IMR-90 (cell line): ENCODE measurements at regions not wholly inside any gene's neighbourhood (a gene's known extent, or its start where the extent isn't known, plus 50 kb on each side); places are given as distances from the start of the nearest gene placed in this dataset.

Experiments used
- ATAC-seq: fragments of 200-7000 bp; cut with Tn5 transposase; 2 replicates; pipeline ENCODE4 v1.9.1; 2020; ENCODE audit warnings: low read depth, mild to moderate bottlenecking, moderate library complexity
- BruUV-seq: library from RNA; stranded (reverse); fragments of 400-500 nt; replicated peaks from 2 replicates; lab custom pipeline; 2021; lab: Mats Ljungman, UMichigan
- CTCF ChIA-PET: fragments of 300-600 bp; formaldehyde crosslinking; extraction: SDS; loops from one replicate; lab custom pipeline; 2021; ENCODE audit warnings: antibody characterized with exemption; lab: Yijun Ruan, JAX
- POLR2A ChIA-PET: fragments of 300-600 bp; sonication (Branson Sonifier 250); formaldehyde crosslinking; loops from one replicate; lab custom pipeline; 2022; ENCODE audit warnings: antibody characterized with exemption; ENCODE audit not compliant: unreplicated experiment; lab: Charles Lee
- DNase-seq: peaks from one replicate; pipeline ENCODE4 v3.0.0; 2013
- H2AFZ ChIP-seq: replicated peaks from 2 replicates; pipeline ENCODE3; 2013; ENCODE audit warnings: low read length, mild to moderate bottlenecking; ENCODE audit not compliant: poor library complexity
- H2AK5ac ChIP-seq: 2 replicates; pipeline ENCODE4 v1.6.1; 2013; ENCODE audit warnings: low read depth, low read length, inconsistent platforms
- H2AK9ac ChIP-seq: replicated peaks from 2 replicates; pipeline ENCODE3; 2013; ENCODE audit warnings: mild to moderate bottlenecking, low read depth, low read length, moderate library complexity; ENCODE audit not compliant: poor library complexity
- H2BK120ac ChIP-seq: 2 replicates; pipeline ENCODE4 v1.6.1; 2013; ENCODE audit warnings: low read depth, low read length, inconsistent platforms
- H2BK15ac ChIP-seq: 3 replicates; pipeline ENCODE4 v1.6.1; 2013; ENCODE audit warnings: low read depth, low read length, inconsistent platforms
- H2BK20ac ChIP-seq: 2 replicates; pipeline ENCODE4 v1.6.1; 2013; ENCODE audit warnings: low read depth, mild to moderate bottlenecking, inconsistent platforms, low read length, moderate library complexity
- H2BK5ac ChIP-seq: 2 replicates; pipeline ENCODE4 v1.6.1; 2013; ENCODE audit warnings: mild to moderate bottlenecking, low read depth, low read length, inconsistent platforms; ENCODE audit not compliant: poor library complexity, severe bottlenecking
- H3K14ac ChIP-seq: replicated peaks from 2 replicates; pipeline ENCODE4 v1.6.1; 2013; ENCODE audit warnings: low read depth, low read length, inconsistent platforms
- H3K18ac ChIP-seq: 2 replicates; pipeline ENCODE4 v1.6.1; 2013; ENCODE audit warnings: low read depth, low read length, control low read depth
- H3K23ac ChIP-seq: 2 replicates; pipeline ENCODE4 v1.6.1; 2013; ENCODE audit warnings: low read depth, low read length, inconsistent platforms
- H3K27ac ChIP-seq: 2 replicates; pipeline ENCODE4 v1.5.1; 2013; ENCODE audit warnings: mild to moderate bottlenecking, control low read depth, low read length; ENCODE audit not compliant: insufficient read depth
- H3K27me3 ChIP-seq: 2 replicates; pipeline ENCODE4 v1.6.1; 2013; ENCODE audit warnings: low read length; ENCODE audit not compliant: control insufficient read depth, insufficient read depth
- H3K36me3 ChIP-seq: 2 replicates; pipeline ENCODE4 v1.6.1; 2013; ENCODE audit warnings: low read length, mixed read lengths; ENCODE audit not compliant: control insufficient read depth, insufficient read depth
- H3K4ac ChIP-seq: 2 replicates; pipeline ENCODE4 v1.6.1; 2013; ENCODE audit warnings: low read depth, low read length, inconsistent platforms
- H3K4me1 ChIP-seq: 2 replicates; pipeline ENCODE4 v1.6.1; 2013; ENCODE audit warnings: low read length, mixed read lengths; ENCODE audit not compliant: control insufficient read depth, insufficient read depth
- H3K4me2 ChIP-seq: 2 replicates; pipeline ENCODE4 v1.6.1; 2013; ENCODE audit warnings: low read depth, mild to moderate bottlenecking, control low read depth, low read length, moderate library complexity
- H3K4me3 ChIP-seq: 2 replicates; pipeline ENCODE4 v1.5.1; 2013; ENCODE audit warnings: low read depth, mild to moderate bottlenecking, control low read depth, low read length, moderate library complexity; ENCODE audit not compliant: insufficient read depth
- H3K56ac ChIP-seq: 2 replicates; pipeline ENCODE4 v1.6.1; 2013; ENCODE audit warnings: low read length, inconsistent platforms; ENCODE audit not compliant: insufficient read depth; ENCODE audit errors: extremely low read depth
- H3K79me1 ChIP-seq, 2 experiments: 2 replicates each; pipeline ENCODE4 v1.6.1; 2013; ENCODE audit warnings: low read length in 2 of 2, inconsistent platforms in 1 of 2, low read depth in 1 of 2
- H3K9ac ChIP-seq: 2 replicates; pipeline ENCODE4 v1.6.1; 2013; ENCODE audit warnings: low read depth, low read length, control low read depth
- H3K9me1 ChIP-seq: 2 replicates; pipeline ENCODE4 v1.6.1; 2013; ENCODE audit warnings: low read length, inconsistent platforms; ENCODE audit not compliant: insufficient read depth
- H3K9me3 ChIP-seq: 2 replicates; pipeline ENCODE4 v1.6.1; 2013; ENCODE audit warnings: low read length; ENCODE audit not compliant: control insufficient read depth, insufficient read depth
- H4K20me1 ChIP-seq: 2 replicates; pipeline ENCODE4 v1.6.1; 2013; ENCODE audit warnings: low read length, inconsistent platforms; ENCODE audit not compliant: insufficient read depth
- H4K5ac ChIP-seq: 2 replicates; pipeline ENCODE4 v1.6.1; 2013; ENCODE audit warnings: mild to moderate bottlenecking, low read depth, low read length, control low read depth
- H4K8ac ChIP-seq, 2 experiments: 2 replicates each; pipeline ENCODE4 v1.6.1; 2013; ENCODE audit warnings: low read depth in 2 of 2, low read length in 2 of 2, control low read depth in 1 of 2, inconsistent platforms in 1 of 2
- H4K91ac ChIP-seq: 2 replicates; pipeline ENCODE4 v1.6.1; 2013; ENCODE audit warnings: low read depth, low read length, inconsistent platforms; ENCODE audit not compliant: insufficient read depth
- CEBPB ChIP-seq: IDR thresholded peaks from 2 replicates; pipeline ENCODE4 v1.6.1; 2012; ENCODE audit warnings: low read depth, low read length, improper control_type of control experiment
- CHD1 ChIP-seq: IDR thresholded peaks from 2 replicates; pipeline ENCODE4 v1.6.1; 2012; ENCODE audit warnings: low read depth, low read length, improper control_type of control experiment
- CTCF ChIP-seq: conservative IDR thresholded peaks from 2 replicates; pipeline ENCODE4 v1.5.1; 2012; ENCODE audit warnings: mild to moderate bottlenecking, low read depth, low read length, improper control_type of control experiment
- ELK1 ChIP-seq: fragments of 150-350 bp; IDR thresholded peaks from 2 replicates; pipeline ENCODE4 v1.6.1; 2016; ENCODE audit warnings: low read depth, mild to moderate bottlenecking, low read length, moderate library complexity, borderline replicate concordance
- MAFK ChIP-seq: IDR thresholded peaks from 2 replicates; pipeline ENCODE4 v1.6.1; 2012; ENCODE audit warnings: low read depth, low read length, improper control_type of control experiment
- NFE2L2 ChIP-seq: fragments of 150-350 bp; IDR thresholded peaks from 2 replicates; pipeline ENCODE4 v1.6.1; 2016; ENCODE audit warnings: low read depth, mild to moderate bottlenecking, low read length
- POLR2A ChIP-seq: IDR thresholded peaks from 2 replicates; pipeline ENCODE4 v1.6.1; 2012; ENCODE audit warnings: mild to moderate bottlenecking, low read depth, low read length
- RAD21 ChIP-seq: IDR thresholded peaks from 2 replicates; pipeline ENCODE4 v1.6.1; 2012; ENCODE audit warnings: low read length, improper control_type of control experiment
- RCOR1 ChIP-seq: IDR thresholded peaks from 2 replicates; pipeline ENCODE4 v1.6.1; 2012; ENCODE audit warnings: mild to moderate bottlenecking, low read length, improper control_type of control experiment; ENCODE audit not compliant: insufficient replicate concordance
- RFX5 ChIP-seq: IDR thresholded peaks from 2 replicates; pipeline ENCODE4 v1.8.0; 2012; ENCODE audit warnings: low read depth, mild to moderate bottlenecking, low read length, moderate library complexity
- SMC3 ChIP-seq: fragments of 150-350 bp; IDR thresholded peaks from 2 replicates; pipeline ENCODE4 v1.6.1; 2016; ENCODE audit warnings: low read depth, mild to moderate bottlenecking, antibody characterized with exemption, low read length, moderate library complexity
- USF2 ChIP-seq: fragments of 150-350 bp; IDR thresholded peaks from 2 replicates; pipeline ENCODE4 v1.6.1; 2017; ENCODE audit warnings: mild to moderate bottlenecking, antibody characterized with exemption, low read length, low read depth
- WGBS, 2 experiments: methylation state at CpG; one replicate each; pipeline versions ENCODE4 v1.1.5 to v1.1.7; 2013; ENCODE audit warnings: missing lambda C conversion rate in 2 of 2; ENCODE audit not compliant: insufficient read length in 1 of 2; ENCODE audit errors: extremely low coverage in 2 of 2; 5-methylcytosine and 5-hydroxymethylcytosine counted together
- dilution Hi-C: fragments of 300-500 bp; cut with HindIII; formaldehyde crosslinking; loops from one replicate; pipeline ENCODE4 v1.14.3; 2018; ENCODE audit warnings: low sequenced_read_pairs; ENCODE audit not compliant: unreplicated experiment
- in situ Hi-C: fragments of 300-500 bp; cut with MboI; formaldehyde crosslinking; loops from 3 replicates; pipeline ENCODE4 v1.14.3; 2019; ENCODE audit warnings: low sequenced_read_pairs, inconsistent platforms, mixed read lengths
- intact Hi-C: fragments of 100-400 bp; cut with micrococcal nuclease; formaldehyde crosslinking; loops from 2 replicates; pipeline ENCODE4 v1.10.0; 2022

- DNase-seq: no peak
- no peak overlapping the region for H2BK20ac ChIP-seq
- intact Hi-C loops (no loop called here), dilution Hi-C loops (no loop called here), in situ Hi-C loops (no loop called here)
- no peak overlapping the region for H3K23ac ChIP-seq
- ATAC-seq: no peak
- no peak overlapping the region for H3K4me3 ChIP-seq
- no peaks in the 10 kb centered on the region for H4K20me1 ChIP-seq
- H3K9ac ChIP-seq: no peak overlapping the region
- no peaks in the 10 kb centered on the region for H3K4me1 ChIP-seq
- no peak overlapping the region for H2BK15ac ChIP-seq
- no peaks in the 10 kb centered on the region for H3K36me3 ChIP-seq
- no peak overlapping the region for H3K4ac ChIP-seq
- no peak overlapping the region for H3K14ac ChIP-seq
- no TSS peak for BruUV-seq
- no peak overlapping the region for H2AK9ac ChIP-seq
- H2BK5ac ChIP-seq: no peak overlapping the region
- H2BK120ac ChIP-seq: no peak overlapping the region
- H3K56ac ChIP-seq: no peak overlapping the region
- H4K5ac ChIP-seq: no peak overlapping the region
- no peaks in the 10 kb centered on the region for H3K27me3 ChIP-seq
- H3K79me1 ChIP-seq: no peaks in the 10 kb centered on the region
- CTCF ChIA-PET: interaction anchor here (0.5 to 1.4 kb wide), 2 partner anchors 10 to 240 kb away, joined by 3 to 4 read pairs; no protein-coding TSS in a partner anchor
- WGBS, 2 experiments: no CpG with 5 or more reads among the region's 1 CpG
- H2AFZ ChIP-seq: no peak overlapping the region
- TF ChIP-seq NFE2L2: no peak
- no peak for TF ChIP-seq SMC3
- TF ChIP-seq RAD21: no peak
- no peak for TF ChIP-seq ELK1
- TF ChIP-seq POLR2A: no peak
- no peak for TF ChIP-seq CHD1
- no peak for TF ChIP-seq MAFK
- no peak for TF ChIP-seq USF2
- TF ChIP-seq CTCF: no peak
- TF ChIP-seq RCOR1: no peak
- no peak for TF ChIP-seq CEBPB
- TF ChIP-seq RFX5: no peak
- POLR2A ChIA-PET: no interaction called here
- no peak overlapping the region for H3K4me2 ChIP-seq
- no peaks in the 10 kb centered on the region for H3K9me1 ChIP-seq
- no peak overlapping the region for H4K91ac ChIP-seq
- no peak overlapping the region for H3K27ac ChIP-seq
- H4K8ac ChIP-seq: no peak overlapping the region
- H2AK5ac ChIP-seq: no peak overlapping the region
- no peaks in the 10 kb centered on the region for H3K9me3 ChIP-seq
- no peak overlapping the region for H3K18ac ChIP-seq
Measured at GRCh38 chr1:175829845-175830244, 86.5 kb upstream of the TNR start.
